ENCODE measurements at regions not wholly inside any gene's neighbourhood (a gene's known extent, or its start where the extent isn't known, plus 50 kb on each side); places are given as distances from the start of the nearest gene placed in this dataset.
A peak's percentile ranks its signal among the peaks of the same experiment; 100 is the strongest.

DNA sequence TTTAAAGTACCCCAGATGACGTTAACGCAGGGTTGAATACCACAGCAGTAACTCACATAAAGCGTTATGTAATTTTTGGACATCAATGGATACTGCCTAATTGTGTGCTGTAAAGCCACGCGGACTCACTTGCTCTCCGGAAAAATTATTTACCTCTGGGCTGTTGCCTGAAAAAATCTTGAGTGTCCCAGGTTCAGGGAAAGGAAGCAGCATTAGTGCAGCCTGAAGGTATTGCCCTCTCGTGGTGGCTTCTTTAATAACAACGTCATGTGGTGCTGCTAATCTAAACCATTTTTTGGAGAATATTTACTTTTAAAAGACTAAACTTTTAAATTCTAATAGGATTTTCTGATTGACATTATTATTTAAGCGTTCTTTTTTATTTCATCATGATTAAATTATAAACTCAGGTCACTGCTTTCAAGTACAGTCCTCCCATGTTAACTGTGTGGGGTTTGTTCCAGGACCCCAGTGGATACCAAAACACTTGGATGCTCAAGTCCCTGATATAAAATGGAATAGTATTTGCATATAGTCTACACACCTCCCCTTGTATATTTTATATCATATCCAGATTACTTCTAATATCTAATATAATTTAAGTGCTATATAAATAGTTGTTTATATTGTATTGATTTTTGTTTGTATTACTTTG, 384.8 kb downstream of the FAM133A start:
- no peak for TF ChIP-seq POLR2A (IDR thresholded peaks at IDR 0.05)
- TF ChIP-seq, protein P1, sequence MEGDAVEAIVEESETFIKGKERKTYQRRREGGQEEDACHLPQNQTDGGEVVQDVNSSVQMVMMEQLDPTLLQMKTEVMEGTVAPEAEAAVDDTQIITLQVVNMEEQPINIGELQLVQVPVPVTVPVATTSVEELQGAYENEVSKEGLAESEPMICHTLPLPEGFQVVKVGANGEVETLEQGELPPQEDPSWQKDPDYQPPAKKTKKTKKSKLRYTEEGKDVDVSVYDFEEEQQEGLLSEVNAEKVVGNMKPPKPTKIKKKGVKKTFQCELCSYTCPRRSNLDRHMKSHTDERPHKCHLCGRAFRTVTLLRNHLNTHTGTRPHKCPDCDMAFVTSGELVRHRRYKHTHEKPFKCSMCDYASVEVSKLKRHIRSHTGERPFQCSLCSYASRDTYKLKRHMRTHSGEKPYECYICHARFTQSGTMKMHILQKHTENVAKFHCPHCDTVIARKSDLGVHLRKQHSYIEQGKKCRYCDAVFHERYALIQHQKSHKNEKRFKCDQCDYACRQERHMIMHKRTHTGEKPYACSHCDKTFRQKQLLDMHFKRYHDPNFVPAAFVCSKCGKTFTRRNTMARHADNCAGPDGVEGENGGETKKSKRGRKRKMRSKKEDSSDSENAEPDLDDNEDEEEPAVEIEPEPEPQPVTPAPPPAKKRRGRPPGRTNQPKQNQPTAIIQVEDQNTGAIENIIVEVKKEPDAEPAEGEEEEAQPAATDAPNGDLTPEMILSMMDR (IDR thresholded peaks at IDR 0.05): peak in 2 of 6 experiments; percentile 3 to 26
- Histone ChIP-seq H3K36me3 (no peaks in the 10 kb centered on the region), H3K4me1 (no peaks in the 10 kb centered on the region), H3K4me3 (no peak overlapping the region), H3K9me3 (no peaks in the 10 kb centered on the region), H3K27ac (no peak overlapping the region), H3K27me3 (no peaks in the 10 kb centered on the region)
- DNase-seq: no peak
- intact Hi-C loops (cut with DNase I): no loop called here
- WGBS, 2 donors: 28 to 33% methylated on average over 9 of the region's 9 CpGs

GRCh38 chrX:94065091-94065490, 391.1 kb downstream of the FAM133A start:
- no peak for DNase-seq
- Histone ChIP-seq H3K4me1 (no peaks in the 10 kb centered on the region), H3K27me3 (no peaks in the 10 kb centered on the region), H3K36me3 (no peaks in the 10 kb centered on the region), H3K4me3 (no peak overlapping the region), H3K27ac (no peak overlapping the region), H3K9me3 (no peaks in the 10 kb centered on the region)
- intact Hi-C loops (cut with DNase I): no loop called here
- WGBS, 2 donors: 59 to 83% methylated on average over 7 of the region's 7 CpGs
- no peak for TF ChIP-seq POLR2A (IDR thresholded peaks at IDR 0.05)
- TF ChIP-seq, protein P1 (IDR thresholded peaks at IDR 0.05): no peak

DNA sequence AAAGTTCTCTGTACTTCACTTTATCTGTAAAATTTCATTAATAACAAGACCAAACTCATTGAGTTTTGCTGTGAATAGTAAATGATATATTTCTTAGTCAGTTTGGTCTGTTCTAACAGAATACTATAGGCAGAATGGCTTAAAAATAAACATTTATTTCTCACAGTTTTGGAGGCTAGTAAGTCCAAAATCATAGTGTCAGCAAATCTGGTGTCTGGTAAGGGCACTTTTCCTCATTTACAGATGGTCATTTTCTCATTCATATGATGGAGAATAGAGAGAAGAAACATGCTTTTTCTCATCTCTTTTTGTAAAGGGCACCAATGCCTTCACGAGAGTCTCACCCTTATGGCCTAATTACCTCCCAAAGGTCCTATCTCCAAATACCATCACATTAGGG, 415.1 kb downstream of the FAM133A start:
- no peaks in the 10 kb centered on the region for H3K4me1 ChIP-seq
- no peaks in the 10 kb centered on the region for H3K36me3 ChIP-seq
- WGBS, 2 donors: 60 to 65% methylated on average over 1 of the region's 1 CpG
- H3K27me3 ChIP-seq: no peaks in the 10 kb centered on the region
- TF ChIP-seq POLR2A (IDR thresholded peaks at IDR 0.05): no peak
- TF ChIP-seq, protein P1 (IDR thresholded peaks at IDR 0.05): no peak
- H3K9me3 ChIP-seq: no peaks in the 10 kb centered on the region
- no peak overlapping the region for H3K4me3 ChIP-seq
- intact Hi-C loops (cut with DNase I): no loop called here
- no peak for DNase-seq
- H3K27ac ChIP-seq: no peak overlapping the region

DNA sequence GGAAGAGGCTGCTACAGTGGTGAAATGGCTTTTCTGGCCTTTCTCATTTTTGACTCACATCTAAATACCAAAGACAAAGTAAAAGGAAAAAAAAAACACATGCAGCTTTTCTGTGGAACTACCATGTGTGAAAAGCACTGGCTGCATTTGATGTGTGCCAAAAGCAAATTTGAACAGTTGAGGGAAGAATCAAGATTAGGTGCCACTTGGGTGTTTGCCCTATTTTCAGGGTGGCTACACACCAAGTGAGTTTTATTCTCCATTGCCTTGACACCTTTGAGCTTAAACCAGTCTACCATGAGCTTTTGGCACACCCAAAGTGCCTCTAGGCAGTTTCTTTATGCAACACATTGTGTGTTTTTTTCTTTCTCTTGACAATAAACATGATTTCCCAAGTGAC, 423.9 kb downstream of the FAM133A start:
- TF ChIP-seq, protein P1 (IDR thresholded peaks at IDR 0.05): no peak
- no peak for TF ChIP-seq POLR2A (IDR thresholded peaks at IDR 0.05)
- Histone ChIP-seq H3K4me1 (no peaks in the 10 kb centered on the region), H3K27me3 (no peaks in the 10 kb centered on the region), H3K4me3 (no peak overlapping the region), H3K27ac (no peak overlapping the region), H3K36me3 (no peaks in the 10 kb centered on the region), H3K9me3 (no peaks in the 10 kb centered on the region)
- intact Hi-C loops (cut with DNase I): no loop called here
- no peak for DNase-seq

- Histone ChIP-seq H3K9me3 (no peaks in the 10 kb centered on the region), H3K27me3 (no peaks in the 10 kb centered on the region), H3K36me3 (no peaks in the 10 kb centered on the region), H3K4me1 (no peaks in the 10 kb centered on the region), H3K27ac (no peak overlapping the region), H3K4me3 (no peak overlapping the region)
- no peak for DNase-seq
- TF ChIP-seq, protein P1 (IDR thresholded peaks at IDR 0.05): no peak
- no peak for TF ChIP-seq POLR2A (IDR thresholded peaks at IDR 0.05)
- intact Hi-C loops (cut with DNase I): no loop called here
- 39 to 50% methylated on average over 3 of the region's 3 CpGs for WGBS, 2 donors
Observed at GRCh38 chrX:94107981-94108380, 434.0 kb downstream of the FAM133A start.
